Amniotic stem cell (primary cell): ENCODE measurements at regions not wholly inside any gene's neighbourhood (a gene's known extent, or its start where the extent isn't known, plus 50 kb on each side); places are given as distances from the start of the nearest gene placed in this dataset.

Source experiments
- DNase-seq: peaks from one replicate; lab custom pipeline; 2025; lab: John Stamatoyannopoulos, UW

GRCh38 chr14:81837304-81837703 lies 303.7 kb upstream of the SEL1L start:
- no peak for DNase-seq

- no peak for DNase-seq
Measured at GRCh38 chr14:81839056-81839455, 305.4 kb upstream of the SEL1L start.

GRCh38 chr14:81841346-81841745 lies 307.7 kb upstream of the SEL1L start:
- no peak for DNase-seq

GRCh38 chr14:81849714-81850113 lies 316.1 kb upstream of the SEL1L start:
- DNase-seq = no peak

- no peak for DNase-seq
Measured at GRCh38 chr14:81855007-81855406, 321.4 kb upstream of the SEL1L start.

- DNase-seq = no peak
Measured at GRCh38 chr14:81859046-81859445, 325.4 kb upstream of the SEL1L start.

GRCh38 chr14:81868172-81868571 lies 334.5 kb upstream of the SEL1L start:
- DNase-seq = no peak

GRCh38 chr14:81871706-81872105 lies 338.1 kb upstream of the SEL1L start:
- DNase-seq = no peak

GRCh38 chr14:81884382-81884781 lies 350.7 kb upstream of the SEL1L start:
- no peak for DNase-seq

- DNase-seq = no peak
Measured at GRCh38 chr14:81886588-81886987, 352.9 kb upstream of the SEL1L start.

- DNase-seq = no peak
Measured at GRCh38 chr14:81889529-81889928, 355.9 kb upstream of the SEL1L start.

GRCh38 chr14:81890020-81890419 lies 356.4 kb upstream of the SEL1L start:
- no peak for DNase-seq

GRCh38 chr14:81903477-81903876 lies 369.8 kb upstream of the SEL1L start:
- no peak for DNase-seq

- DNase-seq = no peak
Measured at GRCh38 chr14:81927070-81927469, 393.4 kb upstream of the SEL1L start.

- no peak for DNase-seq
Measured at GRCh38 chr14:81931828-81932227, 398.2 kb upstream of the SEL1L start.

- no peak for DNase-seq
Measured at GRCh38 chr14:81936348-81936747, 402.7 kb upstream of the SEL1L start.

- DNase-seq = no peak
Measured at GRCh38 chr14:81936902-81937301, 403.2 kb upstream of the SEL1L start.

- no peak for DNase-seq
Measured at GRCh38 chr14:81938341-81938740, 404.7 kb upstream of the SEL1L start.

GRCh38 chr14:81940651-81941050 lies 407.0 kb upstream of the SEL1L start:
- DNase-seq = no peak

- no peak for DNase-seq
Measured at GRCh38 chr14:81942071-81942470, 408.4 kb upstream of the SEL1L start.

- DNase-seq = no peak
Measured at GRCh38 chr14:81946375-81946774, 412.7 kb upstream of the SEL1L start.

- DNase-seq = no peak
Measured at GRCh38 chr14:81946834-81947798, 413.5 kb upstream of the SEL1L start.

- no peak for DNase-seq
Measured at GRCh38 chr14:81952917-81953316, 419.3 kb upstream of the SEL1L start.

- DNase-seq = no peak
Measured at GRCh38 chr14:81953419-81953818, 419.8 kb upstream of the SEL1L start.
